ENCODE measurements at regions not wholly inside any gene's neighbourhood (a gene's known extent, or its start where the extent isn't known, plus 50 kb on each side); places are given as distances from the start of the nearest gene placed in this dataset.
"Not testable (repeated sequence)": the region's sequence is repeated elsewhere in the genome, so short reads cannot be mapped to it uniquely, and the experiment has no call there.

DNA sequence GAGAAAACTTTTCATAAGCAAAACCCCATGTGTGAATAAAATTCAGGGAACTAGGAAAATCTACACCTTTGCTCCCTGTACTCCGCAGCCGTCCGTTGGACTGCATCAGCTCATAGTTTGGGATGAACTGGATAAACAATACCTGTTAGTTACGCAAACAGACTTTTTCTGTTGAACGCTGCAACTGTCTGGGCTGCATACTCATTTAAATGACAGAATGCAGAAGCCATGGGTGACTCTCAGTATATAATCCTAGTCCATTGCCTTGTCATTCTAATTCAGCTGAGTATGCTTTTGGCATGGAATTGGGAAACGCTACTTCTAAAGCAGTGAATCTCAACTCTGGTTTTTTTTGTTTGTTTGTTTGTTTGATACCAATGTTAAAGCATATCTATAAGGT is 151.6 kb downstream of the SLITRK1 start:
- no peak for DNase-seq (ENCODE audit: low spot score)

DNA sequence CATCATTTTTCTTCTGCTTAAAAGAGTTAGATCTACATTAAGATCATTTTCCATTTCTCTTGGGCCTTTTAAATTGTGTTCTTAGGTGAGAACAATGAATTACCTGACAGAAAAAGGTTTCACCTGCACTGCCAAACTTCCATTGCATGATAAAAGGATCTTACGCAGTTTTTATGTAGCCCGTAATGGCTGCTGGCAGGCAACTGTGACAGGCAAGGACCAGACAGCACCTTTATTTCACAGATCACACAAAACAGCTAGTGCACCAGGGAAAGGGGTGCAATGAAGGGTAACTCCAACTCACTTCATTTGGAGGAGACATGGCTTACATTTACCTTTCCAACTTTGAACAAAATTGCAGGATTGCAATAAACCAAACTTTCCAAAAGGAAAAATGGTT is 159.8 kb downstream of the SLITRK1 start:
- DNase-seq (ENCODE audit: low spot score): no peak

- no peak for DNase-seq (ENCODE audit: low spot score)
These were observed 166.2 kb downstream of the SLITRK1 start for GRCh38 chr13:83716121-83716520.

DNA sequence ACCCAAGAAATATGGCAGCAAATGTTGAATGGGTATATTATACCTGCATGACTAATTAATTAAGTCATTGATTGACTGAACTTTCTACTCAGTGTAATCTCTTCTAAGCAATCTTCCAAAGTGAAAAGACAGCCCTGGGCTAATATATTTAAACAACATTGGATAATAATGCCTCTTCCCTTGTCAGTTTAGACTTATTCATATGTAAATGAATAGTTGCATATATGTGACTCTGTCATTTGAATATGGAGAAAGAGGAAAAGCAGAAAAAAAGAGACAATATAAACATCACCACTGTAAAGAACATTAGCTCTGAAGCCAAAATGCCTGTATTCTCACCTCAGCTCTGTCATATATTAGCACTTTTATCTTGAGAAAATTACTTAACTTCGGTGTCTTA is 168.0 kb downstream of the SLITRK1 start:
- DNase-seq (ENCODE audit: low spot score): no peak

DNA sequence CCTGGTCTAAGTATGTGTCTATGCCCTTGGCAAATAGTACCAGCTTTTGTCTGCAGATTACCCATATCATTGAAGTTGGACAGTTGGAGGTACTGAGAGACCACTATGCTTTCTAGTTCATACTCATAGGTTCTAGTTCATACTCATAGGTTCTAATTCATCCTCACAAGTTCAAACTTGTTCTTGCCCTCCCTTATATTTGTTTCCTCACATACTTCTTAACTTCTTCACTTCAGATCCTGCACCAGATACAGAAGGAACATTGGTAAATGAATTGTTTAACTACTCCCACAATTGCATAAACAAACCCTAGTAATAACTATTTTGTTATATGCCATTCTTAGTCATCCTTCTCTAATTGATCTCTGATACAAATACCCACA is 172.2 kb downstream of the SLITRK1 start:
- DNase-seq (ENCODE audit: low spot score): no peak

GRCh38 chr13:83709426-83710132 is 172.7 kb downstream of the SLITRK1 start:
- DNase-seq (ENCODE audit: low spot score): no peak

DNA sequence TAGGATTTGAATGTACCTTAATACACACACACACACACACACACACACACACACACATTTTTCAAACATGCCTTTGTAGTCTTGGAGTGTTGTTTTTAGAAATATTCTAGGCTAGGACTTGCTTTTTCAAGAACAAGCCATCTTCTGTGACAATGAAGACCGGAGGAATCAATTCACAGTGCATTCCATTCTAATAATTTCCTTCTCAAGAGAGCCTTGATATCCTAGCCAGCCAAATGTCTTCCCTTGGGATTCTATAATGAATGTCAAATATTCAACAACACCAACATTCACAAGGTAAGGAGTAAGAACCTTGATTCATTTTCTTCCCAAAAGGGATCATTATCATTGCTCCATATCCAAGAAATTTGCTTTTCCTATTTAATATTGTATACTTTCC is 180.3 kb downstream of the SLITRK1 start:
- DNase-seq (ENCODE audit: low spot score): no peak

DNA sequence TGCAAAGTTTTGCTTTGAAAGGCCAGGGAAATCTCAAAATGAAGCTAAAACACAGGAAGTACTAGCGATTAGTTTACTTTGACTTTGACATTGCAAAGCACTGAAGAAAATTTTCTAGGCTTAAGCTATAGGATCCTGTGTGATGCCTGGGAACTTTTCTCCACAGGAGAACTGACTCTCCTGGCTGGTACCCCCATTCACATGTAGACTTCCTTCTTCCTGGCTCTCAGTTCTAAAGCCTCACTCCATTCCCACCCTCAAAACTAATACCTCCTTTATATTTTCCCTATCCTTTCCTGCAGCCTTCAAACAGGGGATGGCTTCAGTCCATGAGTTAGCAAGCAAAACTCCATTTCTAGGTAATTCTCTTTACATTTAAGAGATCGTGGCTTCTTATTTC is 189.5 kb downstream of the SLITRK1 start:
- no peak for DNase-seq (ENCODE audit: low spot score)

DNA sequence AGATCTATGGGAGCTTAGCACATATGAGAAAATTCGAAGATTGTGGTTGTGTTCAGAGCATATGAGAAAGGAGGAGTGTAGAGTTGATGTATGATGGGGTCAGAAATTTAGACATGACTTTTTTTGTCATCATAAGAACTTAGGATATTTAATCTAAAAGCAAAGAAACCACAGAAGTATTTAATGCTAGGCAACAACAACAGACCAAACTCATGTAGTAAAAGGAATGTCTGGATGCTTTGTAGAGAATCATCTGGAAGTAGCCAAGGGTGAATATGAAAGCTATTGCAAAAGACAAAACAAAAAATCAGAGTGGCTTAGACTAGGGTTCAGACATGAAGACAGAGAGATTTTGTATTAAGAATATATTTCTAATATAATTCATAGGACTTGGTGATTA is 190.3 kb downstream of the SLITRK1 start:
- no peak for DNase-seq (ENCODE audit: low spot score)

GRCh38 chr13:83681547-83681946 is 200.7 kb downstream of the SLITRK1 start:
- no peak for DNase-seq (ENCODE audit: low spot score)

DNA sequence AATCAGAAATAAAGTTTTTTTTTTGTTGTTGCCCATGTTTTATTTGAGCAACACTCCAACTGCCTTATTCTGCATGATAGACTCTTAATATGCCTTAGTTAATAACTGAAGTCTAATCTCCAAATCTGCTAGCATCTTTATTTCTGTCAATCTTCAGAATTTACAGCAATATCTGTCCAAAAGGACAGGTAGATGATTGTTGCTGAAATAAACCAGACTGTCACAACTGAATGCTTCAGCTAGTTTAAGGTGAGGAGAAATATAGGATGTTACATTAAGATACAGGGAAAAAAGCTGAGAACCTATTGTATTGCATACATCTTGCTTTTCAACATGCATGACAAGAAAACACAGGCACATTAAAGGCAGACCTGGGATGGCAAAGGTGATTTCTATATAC is 204.3 kb downstream of the SLITRK1 start:
- DNase-seq (ENCODE audit: low spot score): no peak

DNA sequence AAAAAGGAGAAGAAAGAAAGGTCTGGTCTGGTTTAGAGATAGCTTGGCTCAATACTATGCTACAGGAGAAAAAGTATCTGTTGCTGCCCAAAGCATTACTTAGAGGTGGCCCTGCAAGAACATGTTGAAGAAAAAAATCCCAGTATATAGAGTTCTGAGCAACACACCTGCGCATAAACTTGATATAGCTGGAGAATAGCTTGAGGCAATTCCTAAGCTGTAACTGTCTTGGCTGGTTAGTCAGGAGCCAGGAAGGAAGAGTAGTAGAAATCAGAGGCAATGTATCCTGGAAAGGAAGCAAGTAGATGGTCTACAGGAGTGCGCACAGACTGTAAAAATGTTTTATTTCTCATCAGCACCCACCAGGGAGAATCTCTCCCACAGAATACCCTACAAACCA is 209.7 kb downstream of the SLITRK1 start:
- no peak for DNase-seq (ENCODE audit: low spot score)

DNA sequence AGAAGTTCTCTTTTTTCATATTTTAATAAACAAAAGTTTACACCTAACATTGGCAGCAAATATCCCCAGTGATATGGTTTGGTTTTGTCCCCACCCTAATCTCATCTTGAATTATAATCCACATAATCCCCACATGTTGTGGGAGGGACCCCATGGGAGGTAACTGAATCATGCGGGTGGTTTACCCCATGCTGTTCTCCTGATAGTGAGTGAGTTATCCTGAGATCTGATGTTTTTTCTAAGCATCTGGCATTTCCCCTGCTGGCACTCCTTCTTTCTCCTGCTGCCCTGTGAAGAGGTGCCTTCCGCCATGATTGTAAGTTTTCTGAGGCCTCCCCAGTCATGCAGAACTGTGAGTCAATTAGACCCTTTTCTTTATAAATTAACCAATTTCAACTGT is 214.7 kb downstream of the SLITRK1 start:
- no peak for DNase-seq (ENCODE audit: low spot score)

DNA sequence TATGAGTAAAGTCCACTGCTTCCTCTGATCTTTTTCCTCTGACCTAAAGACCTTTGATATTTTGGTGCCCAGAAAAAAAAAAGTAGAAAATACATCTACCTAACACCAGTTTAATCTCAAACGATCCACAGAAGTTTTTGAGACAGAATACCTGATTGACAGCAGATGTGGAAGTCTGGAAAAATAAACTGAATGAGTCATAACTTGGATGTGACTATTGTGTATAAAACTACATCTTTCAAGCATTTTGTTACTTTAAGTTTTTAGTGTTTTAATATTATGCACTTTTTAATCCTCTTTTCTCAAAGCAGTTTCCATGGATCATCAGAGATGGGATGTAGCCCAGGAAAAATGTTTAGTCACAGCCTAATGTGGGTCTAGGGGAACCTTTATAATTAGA is 216.1 kb downstream of the SLITRK1 start:
- DNase-seq (ENCODE audit: low spot score): no peak

DNA sequence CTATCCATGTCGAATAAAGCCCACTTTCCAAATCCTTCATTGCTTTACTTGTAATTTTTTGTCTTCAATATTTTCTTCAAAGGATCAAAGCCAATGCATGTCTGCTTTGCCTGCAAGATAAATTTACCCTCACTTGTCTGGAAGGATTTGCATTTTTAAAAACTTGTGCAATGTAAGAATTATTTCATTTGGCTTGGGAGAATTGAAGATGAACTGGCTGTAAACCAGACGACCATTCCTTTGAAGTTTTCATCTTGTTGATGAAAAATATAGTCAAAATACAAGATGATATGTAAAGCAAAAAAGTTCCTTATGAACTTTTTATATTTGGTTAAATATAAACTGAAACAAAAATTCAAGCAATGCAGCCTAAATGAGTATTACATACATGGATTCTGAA is 225.0 kb downstream of the SLITRK1 start:
- DNase-seq (ENCODE audit: low spot score): no peak

- not testable (repeated sequence) for DNase-seq (ENCODE audit: low spot score)
These were observed 239.7 kb downstream of the SLITRK1 start for GRCh38 chr13:83642617-83643016.

GRCh38 chr13:83634601-83635000 is 247.7 kb downstream of the SLITRK1 start:
- DNase-seq (ENCODE audit: low spot score): no peak

DNA sequence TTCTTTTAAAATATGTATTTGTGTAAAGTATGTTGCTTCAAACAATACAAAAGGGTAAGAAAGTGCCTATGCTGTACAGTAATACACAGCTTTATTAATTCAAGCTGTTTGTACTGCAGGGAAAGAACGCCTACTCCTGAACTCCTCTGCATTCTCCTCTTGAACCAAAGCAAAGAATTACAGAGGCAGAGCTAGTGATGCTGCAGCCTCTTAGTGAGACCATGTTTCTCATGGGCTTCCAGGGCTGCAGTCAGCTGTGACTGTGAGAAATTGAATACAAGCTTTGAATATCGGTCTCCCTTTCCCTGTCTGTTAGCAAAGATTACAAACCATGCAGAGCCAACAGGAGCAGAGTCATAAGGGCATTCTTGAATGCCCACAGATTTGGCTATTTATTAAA is 248.5 kb downstream of the SLITRK1 start:
- DNase-seq (ENCODE audit: low spot score): no peak

DNA sequence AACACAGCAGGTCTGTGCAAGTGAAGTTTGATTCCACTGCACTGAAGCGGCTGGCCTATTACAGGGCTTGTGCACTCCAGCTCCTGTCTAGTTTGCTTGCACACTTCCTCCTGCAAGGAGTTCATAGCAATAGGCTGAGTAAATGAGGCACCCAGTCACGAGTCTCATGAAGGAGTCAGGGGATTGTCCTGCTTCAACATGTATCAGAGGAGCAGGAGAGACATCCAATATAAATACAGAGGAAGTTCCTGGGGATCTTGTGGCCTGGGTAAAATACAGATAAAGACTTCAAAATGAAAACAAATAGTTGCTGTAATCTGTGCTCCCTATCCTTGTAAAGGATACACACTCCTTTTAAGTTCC is 259.9 kb downstream of the SLITRK1 start:
- no peak for DNase-seq (ENCODE audit: low spot score)

GRCh38 chr13:83621765-83622421 is 260.4 kb downstream of the SLITRK1 start:
- DNase-seq (ENCODE audit: low spot score): no peak

DNA sequence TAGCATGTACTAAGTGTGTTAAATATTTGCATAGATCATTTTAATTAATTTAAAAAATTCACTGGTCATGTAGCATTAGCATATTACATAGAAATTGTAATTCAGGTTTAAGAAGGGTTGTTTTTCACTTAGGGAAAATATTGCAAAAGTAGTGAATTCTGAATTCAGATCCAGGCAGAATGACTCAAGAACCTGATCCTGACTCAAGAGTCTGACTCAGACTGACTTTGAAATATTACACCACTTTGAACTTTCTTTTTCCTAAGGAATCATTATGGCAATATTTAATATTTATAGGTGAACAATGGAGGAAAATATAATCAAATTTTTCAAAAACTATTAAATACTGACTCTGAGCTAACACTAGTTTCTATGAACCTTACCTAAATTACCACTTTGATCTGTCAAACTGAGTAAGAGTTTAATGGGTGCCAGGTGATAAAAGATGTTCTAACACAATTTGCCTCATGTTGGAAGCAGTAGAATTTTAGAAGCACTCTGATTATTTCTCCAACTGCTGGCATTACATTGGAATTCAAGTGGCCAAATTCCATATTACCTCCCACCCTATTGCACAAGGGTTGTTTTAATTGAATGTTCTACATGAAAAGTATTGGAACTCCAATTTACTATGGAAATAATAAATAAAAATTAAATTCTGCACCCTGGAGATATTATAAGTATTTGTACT is 261.6 kb downstream of the SLITRK1 start:
- no peak for DNase-seq (ENCODE audit: low spot score)

- no peak for DNase-seq (ENCODE audit: low spot score)
These were observed 263.3 kb downstream of the SLITRK1 start for GRCh38 chr13:83618966-83619365.

DNA sequence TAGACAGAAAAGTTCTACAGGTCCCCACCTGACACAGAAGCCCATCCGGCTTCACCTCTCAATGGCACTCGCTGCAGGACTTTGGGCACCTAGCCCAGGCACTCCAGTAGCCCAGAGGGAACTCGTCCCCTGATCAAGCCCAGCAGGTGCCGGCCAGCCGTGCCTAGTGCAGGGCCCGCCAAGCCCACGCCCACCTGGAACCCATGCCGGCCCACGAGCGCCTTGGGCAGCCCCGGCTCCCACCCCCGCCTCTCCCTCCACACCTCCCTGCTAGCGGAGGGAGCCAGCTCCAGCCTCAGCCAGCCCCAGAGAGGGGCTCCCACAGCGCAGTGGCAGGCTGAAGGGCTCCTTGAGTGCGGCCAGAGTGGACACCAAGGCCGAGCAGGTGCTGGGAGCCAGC is 268.8 kb downstream of the SLITRK1 start:
- DNase-seq (ENCODE audit: low spot score): no peak

Measured in mucosa of gallbladder (tissue), 1 donor.